Stimulated activated CD4-positive, alpha-beta T cell treated with anti-CD3 and anti-CD28 coated beads, Interleukin-1b, Interleukin-23, amount 100 ng/mL, for 48 hours (primary cell): ENCODE measurements at regions not wholly inside any gene's neighbourhood (a gene's known extent, or its start where the extent isn't known, plus 50 kb on each side); places are given as distances from the start of the nearest gene placed in this dataset.

ENCODE experiments used
- DNase-seq: peaks from one replicate; pipeline ENCODE4 v3.0.0-alpha.2; 2020

DNA sequence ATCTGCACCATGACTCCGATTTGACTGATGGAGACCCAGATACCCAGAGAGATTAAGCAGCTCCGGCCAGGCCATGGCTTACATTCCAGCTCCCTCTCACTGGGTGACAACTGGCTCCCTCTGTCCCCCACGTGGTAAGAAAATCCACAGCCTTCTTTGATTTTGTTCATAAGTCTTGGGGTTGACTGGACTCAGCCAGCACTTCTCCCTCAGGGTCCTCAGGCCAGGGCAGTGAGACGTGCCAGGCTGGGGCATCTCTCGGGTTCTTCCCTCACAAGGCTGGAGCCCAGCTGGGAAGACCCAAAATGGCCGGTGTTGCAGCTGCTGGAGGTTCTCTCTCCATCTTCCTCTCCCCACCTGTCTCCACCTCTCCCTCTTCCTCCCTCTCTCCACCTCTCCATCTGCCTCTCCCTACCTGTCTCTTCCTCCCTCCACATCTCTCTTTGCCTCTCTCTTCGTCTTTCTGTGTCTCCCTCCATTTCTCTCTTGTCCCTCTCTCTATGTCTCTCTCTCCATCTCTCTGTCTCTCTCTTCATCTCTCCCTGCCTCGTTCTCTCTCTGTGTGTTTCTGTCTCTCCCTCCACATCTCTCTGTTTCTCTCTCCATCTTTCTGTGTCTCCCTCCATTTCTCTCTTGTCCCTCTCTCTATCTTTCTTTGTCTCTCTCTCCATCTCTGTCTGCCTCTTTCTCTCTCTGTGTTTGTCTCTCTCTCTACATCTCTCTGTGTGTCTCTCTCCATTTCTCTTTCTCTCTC lies 105.3 kb downstream of the FOXL1 start:
- no peak for DNase-seq

DNA sequence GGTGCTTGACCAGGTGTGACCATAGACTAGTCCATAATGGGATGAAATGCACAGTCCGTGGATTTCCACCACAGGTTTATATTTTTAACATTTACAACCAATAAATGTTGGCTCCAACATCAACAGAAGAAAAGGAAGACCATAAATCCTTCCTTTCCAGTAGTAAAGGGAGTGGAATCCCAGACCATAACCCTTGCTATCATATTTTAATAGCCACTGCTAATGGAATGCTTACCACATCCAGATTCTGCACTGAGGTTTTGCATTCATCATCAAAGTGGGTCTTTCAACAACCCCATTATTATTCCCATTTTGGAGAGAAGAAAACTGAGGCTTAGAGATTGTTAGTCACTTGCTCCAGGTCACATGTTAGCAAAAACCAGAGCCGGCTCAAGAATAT lies 106.7 kb downstream of the FOXL1 start:
- DNase-seq = no peak

DNA sequence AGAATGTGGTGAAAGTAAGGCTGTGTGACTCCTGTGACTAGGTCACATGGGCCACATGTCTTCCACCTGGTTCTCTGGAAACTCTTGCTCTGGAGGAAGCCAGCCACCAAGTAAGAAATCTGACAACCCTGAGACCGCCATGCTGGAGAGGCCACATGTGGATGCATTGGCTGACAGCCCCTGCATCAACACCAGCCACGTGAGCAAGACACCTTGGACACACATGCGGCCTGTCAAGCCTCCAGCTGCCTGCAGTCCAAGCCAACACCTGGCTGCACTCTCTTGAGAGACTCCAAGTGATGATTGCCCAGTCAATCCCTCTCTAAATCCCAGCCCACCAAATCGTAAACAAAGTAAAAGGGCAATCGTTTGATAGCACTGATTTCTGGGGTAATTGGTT lies 112.6 kb downstream of the FOXL1 start:
- no peak for DNase-seq

DNA sequence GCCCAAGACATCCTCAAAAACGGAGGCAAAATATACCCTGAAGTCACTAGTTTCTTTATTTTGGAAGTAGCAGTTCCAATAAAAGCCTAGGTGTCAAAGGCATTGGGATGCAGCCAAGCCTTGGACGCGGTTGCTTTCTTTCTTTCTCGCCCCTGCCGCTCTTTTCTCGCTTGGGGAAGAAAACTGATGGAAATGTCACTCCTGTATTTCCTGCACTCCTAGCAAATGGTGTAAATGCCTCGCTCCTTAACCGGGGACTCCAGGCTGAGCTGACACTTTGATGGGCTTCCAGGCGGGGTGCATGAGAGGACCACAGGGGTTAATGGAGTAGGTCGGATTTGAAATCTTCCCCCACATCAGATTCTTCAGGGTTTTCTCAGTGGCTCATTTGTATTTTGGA lies 114.1 kb downstream of the FOXL1 start:
- no peak for DNase-seq

DNA sequence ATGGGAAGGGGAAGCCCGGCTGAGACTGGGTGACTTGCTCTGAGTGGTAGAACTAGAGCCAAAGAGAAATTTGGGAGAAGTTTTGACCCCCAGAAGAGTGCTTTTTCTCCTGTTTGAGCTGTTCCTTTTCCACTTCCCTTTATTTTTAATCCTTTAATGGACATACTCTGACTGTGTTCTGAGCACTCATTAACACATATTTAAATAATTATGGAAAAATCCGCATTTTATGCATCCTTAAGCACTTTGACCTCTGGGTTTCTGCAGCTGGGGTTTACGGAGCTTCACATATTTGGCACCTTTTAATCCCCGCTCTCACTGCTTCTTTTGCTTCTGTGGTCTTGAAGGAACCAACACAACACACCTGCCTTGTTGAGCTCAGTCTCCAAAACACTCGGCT lies 114.7 kb downstream of the FOXL1 start:
- DNase-seq = no peak

DNA sequence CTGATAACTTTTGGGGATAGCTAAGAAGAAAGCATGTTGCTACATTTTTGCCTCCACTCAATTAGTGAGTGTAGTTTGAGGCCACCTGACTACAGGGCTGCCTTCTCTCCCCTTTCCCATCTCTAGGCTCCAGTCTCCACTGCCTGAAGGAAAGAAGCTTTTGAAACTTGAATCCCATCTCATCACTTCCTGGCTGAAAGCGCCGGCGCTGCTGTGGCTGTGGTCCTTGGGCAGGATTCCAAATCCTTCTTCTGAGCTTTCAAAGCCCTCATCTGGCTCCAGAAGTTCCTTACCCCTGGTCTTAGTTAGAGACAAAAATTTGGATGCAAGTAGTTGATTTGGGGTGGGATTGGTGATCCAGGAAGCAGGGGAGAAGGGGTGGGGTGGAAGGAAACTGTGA lies 119.4 kb downstream of the FOXL1 start:
- DNase-seq = no peak

DNA sequence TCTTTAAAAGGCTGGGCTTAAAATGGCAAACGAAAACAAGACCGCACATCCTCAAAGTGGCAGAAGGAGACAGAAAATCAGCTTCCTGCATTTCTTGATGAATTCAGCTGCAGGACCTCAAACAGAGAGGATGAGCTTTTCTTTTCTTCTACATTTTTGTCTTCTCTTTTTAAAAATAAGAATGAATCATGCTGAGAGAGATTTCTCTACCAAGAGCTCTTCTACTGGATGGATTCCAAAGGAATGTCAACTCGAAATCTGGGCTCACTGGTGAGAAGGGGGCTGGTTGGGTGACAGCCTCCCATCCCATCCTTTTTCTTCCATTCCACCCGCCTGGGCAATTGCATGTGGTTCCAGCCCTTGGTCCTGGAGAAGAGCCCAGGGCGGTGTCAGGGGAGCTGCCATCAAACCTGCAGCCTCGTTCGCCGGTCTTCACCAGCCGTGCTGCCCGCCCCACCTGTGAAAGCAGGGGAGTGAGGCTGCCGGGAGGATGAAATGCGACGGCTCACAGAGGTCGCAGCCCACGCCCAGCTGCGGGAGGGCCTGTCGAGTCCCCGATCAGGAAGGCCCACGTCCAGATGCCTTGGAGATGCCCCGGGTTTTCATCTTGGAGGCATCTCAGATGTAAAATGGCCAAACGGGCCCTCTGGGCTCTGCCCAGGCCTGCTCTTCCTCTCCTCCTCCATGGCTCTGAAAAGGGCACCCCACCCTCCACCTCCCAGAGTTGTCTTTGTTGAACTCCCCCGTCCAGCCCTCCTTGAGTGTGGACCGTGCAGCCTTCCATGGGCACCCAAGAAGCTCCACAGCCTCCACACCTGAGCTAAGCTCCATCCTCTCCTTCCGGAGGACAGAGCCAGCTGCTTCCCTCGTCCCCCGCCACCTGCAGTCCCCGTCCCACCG lies 121.9 kb downstream of the FOXL1 start:
- DNase-seq = no peak

DNA sequence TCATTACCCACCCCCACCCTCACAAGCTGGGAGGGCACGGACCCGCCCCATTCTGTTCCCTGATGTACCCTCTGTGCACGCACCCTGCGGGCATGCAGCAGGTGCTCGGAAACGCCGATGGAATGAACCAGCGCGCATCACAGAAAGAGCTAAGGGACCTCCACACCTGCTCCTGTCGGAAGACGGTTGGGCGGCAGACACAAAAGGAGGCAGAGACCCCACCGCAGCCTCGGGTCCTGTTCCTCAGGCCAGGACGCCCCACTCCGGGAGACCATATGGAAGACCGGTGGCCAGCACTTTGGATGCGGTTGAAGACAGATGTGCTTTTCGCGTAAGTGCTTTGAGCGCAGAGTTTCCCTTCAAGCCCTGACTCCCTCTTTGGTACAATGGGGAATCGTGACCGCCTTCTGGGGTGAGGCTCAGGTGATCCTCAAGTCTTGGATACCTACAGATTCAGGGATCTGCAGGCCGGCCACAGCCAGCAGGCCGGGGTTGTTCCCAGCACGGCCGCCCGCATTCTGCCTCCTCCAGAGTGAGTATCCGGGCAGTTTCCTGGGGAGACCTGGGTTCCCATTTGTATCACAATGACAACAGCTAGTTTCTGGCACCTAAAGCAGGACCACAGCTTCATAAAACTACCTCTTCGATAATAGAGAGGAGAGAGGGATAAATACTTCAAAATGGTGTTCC lies 123.1 kb downstream of the FOXL1 start:
- DNase-seq = no peak

DNA sequence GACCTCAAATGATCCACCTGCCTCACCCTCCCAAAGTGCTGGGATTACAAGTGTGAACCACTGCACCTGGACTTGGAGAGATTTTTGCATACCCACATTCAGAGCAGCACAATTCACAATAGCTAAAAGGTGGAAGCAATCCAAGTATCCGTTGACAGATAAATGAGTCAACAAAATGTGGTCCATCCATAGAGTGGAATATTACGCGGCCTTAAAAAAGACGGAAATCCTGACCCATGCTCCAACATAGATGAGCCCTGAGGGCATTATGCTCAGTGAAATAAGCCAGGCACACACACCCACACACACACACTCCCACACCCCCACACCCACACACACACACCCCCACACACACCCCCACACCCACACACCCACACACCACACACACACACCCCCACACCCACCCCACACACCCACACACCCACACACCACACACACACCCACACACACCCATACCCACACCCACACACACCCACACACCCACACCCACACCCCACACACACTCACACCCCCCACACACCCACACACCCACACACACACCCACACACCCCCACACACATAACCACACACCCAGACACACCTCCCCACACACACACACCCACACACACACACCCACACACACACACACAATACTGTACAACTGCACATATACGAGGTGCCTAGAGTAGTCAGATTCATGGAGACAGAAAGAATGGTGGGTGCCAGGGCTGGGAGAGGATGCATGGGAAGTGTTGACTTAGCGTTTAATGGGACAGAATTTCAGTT lies 124.7 kb downstream of the FOXL1 start:
- no peak for DNase-seq

DNA sequence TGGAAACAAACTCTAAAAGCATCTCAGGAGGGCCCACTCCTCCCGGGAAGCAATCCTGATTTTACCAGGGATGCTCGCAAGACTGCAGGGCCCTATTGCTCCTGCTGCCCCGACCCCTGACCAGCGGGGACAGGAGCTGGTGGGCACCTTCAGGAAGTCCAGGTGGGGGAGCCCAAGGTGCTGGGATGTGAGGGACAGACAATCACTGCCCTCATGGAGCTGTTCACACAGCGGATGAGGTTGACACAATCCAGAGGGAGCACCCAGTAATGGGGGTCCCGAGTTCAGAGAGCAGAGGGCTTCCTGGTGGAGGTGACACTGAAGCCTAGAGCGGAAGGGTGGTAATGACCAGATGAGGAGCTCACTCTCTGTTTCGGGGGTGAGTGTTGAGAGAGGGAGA lies 126.2 kb downstream of the FOXL1 start:
- DNase-seq = no peak

DNA sequence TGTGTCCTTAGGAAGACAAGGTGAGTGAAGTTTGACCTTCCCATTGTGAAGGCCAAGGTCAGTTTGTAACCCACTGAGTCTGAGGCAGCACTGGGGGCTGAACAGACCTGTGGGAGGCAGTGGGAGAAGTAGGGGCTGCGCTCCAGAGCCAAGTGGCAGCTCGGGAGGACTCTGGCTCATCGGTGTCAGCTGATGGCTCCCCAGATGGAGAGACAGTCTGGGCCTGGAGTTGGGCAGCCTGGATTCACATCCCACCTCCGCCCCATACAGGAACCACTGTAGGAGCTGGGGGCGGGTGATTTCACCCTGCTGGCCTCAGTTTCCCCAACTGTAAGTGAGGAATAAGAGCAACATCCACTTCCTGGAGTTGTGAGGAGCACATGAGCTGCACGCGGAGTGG lies 128.4 kb downstream of the FOXL1 start:
- DNase-seq = no peak

DNA sequence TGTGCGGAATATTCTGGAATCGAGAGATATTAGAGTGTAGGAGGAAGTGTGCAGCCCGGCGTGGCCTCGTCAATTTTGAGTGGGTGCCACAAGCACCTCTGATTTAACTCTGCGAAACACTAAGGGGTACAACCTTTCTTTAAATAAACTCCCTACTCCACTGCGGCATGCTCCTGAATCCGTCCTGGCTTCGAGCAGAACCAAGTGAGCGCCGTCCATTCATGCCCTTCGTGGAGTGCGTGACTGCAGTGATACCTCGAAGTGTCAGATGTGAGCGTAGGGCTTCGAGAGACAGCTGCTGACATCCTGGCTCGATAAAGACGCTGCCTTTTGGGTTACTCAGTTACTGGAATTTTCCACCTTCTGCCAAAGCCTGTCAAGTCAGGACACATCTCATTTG lies 128.8 kb downstream of the FOXL1 start:
- DNase-seq = no peak

DNA sequence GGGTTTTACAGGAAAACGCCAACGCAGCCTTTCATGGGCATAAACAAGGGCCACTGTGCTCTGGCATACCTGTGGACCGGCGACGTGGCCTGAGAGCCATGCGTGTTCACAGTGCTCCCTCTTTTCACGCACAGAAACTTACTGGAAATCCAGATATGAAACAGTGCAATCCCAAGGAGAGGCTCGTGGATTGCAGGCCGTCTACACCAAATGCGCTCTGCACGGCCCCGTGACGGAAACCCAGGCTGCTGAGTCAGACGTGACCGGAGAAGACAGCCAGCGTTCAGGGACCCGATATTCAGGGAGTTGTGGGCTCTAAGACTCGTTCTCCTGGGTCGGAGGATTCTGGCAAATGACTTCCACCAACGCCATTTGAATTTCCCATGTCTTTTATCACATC lies 129.2 kb downstream of the FOXL1 start:
- DNase-seq = no peak

DNA sequence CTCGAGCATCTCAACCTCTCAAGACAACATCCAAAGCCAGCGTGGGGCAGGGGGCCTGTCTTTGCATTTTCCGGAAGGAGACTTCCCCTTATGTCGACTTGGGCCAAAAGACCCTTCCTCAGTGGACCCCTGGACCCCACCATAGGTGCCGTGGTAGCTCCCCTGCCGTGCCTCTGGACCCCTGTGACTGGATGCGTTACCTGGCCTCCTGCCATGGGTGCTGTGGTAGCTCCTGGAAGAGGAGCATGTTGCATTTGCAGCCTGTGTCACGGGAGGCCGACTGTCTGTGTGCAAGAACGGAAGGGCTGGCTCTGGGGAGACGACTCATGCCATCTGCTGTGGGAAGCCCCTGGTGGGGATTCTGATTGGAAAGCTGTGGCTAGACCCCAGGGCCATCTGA lies 130.1 kb downstream of the FOXL1 start:
- no peak for DNase-seq

DNA sequence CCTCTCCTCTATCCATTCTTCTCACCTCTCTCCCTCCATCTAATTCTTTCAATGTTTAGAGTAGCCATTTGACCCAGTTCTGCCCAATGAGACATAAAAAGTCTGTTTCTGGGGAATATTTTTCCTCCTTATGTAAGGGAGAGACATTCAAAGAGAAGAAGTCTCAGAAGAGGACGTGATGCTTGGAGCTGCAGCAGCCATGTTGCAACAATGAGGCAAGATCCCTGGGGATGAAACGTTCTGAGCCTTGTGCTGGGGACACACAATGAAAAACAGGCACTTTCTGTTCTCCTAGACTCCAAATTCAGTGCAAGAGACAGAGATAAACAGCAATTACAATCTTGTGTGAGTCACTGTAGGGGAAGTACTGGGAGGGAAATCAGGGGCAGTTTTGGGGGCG lies 130.8 kb downstream of the FOXL1 start:
- no peak for DNase-seq

DNA sequence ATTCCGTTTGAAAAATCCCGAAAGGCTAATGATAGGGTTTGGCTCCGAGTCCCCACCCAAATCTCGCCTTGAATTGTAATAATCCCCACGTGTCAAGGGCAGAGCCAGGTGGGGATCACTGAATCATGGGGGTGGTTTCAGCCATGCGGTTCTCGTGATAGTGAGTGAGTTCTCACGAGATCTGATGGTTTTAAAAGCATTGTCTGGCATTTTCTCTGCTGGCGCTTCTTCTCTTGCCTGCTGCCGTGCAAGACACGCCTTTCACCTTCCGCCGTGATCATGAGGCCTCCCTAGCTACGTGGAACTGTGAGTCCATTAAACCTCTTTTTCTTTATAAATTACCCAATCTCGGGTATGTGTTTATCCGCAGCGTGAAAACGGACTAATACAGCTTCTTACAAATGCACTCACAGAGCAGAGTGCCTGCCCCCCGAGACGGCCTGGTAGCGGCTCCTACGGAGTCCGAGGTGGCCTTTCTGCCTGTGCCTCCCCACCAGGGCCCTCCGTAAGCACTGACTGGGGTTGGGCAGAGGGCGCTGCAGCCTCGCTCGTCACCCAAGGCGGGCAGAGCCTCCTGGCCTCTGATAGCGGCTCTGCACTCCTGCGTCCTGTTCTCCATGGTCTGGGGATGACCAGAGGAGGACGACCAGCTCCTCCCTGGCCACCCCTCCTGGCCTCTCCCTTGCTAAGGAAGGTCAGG lies 131.7 kb downstream of the FOXL1 start:
- no peak for DNase-seq

DNA sequence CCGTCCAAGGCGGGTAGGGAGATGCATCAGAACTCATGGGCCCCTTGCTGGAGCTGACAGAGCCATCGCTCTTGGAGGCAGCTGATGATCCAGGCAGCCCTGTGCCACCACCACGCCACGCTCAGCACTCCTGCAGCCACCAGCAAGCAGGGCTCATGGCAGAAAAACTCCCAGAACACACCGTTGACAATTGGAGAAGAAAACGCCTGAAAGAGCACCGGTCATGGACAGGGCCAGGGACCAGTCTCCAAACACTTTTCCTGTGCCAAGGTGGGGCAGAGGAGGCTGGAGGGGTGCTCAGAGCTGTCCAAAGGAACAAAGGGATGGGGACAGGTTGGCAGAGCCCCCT lies 132.2 kb downstream of the FOXL1 start:
- DNase-seq = no peak

DNA sequence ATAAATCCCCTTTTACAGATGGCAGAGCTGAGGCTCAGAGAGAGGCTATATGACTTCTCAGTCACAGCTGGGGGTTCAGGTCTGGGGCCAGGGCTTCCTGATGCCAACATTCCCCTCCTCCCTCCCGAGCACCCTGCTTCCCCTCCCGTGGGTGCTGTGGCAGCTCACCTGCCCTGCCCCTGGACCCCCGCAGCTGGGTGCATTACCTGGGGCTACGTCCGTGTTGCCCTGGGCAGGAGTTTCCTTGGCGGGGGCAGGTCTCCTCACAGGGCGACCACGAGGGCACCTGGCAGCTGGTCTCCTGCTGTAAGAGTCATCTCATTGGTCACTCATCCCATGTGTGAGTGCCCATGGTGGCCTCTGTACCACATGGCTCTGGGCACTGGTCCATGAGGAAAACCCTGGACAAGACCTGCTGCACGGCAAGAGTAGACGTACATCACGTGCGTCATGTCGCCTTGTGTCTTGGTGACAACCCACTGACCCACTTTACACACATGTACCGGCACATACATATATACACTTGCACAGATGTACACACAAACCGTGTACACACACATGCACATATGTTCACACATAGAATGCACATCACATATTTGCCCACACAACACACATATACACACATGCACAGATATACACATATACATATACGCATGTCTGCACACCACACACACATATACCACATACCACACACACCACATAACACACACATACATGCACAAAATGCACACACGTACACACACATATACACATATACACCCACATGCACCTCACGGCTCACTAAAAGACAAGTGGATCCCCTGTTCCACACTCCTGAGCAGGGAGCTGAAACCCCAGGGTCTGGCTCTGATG lies 134.0 kb downstream of the FOXL1 start:
- no peak for DNase-seq

DNA sequence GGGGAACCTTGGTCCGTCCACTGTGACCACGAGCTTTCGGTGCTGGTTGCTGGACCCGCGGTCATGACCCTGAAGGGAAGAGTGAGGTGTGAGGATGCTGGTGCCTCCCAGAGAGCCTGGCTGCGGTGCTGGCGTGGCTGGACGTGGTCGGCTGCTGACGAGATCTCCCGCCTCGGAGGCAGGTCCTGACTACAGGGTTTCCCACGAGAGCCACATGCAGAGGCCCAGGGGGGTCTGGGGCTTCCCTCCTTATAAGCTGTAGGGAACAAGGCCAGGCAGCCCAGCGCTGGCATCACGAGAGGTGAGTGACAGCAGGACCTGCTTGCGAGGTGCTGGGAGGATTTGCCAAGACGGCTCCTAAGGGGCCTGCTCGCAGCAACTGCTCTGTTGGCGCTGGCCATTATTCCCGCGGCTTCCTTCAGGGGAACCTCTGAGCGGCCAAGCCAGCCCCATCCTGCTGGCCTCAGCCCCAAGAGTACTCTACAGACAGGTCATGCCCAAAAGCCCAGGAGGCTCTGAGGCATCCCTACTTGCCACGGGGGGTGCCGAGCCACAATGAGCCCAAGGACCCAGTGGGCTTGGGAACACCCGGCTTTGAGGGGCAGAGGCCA lies 134.8 kb downstream of the FOXL1 start:
- no peak for DNase-seq

DNA sequence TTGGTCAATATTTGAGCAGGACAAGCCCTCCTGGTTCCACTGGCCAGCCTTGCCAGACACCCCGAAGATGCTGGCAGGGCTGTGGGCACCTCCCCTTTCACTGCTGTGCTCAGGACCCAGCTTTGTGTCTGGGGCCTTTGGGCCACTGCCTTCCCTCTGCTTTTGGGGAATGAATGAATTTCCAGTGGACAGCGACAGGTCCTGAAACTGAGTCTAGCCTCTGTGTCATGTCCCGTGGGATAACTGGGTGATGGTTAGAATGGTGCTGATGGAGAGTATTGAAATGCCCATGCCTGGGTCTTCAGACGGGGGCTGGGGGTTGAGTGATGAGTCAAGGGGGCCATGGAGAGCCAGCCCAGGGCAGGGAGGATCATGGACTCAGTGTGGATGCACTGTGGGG lies 135.8 kb downstream of the FOXL1 start:
- DNase-seq = no peak

DNA sequence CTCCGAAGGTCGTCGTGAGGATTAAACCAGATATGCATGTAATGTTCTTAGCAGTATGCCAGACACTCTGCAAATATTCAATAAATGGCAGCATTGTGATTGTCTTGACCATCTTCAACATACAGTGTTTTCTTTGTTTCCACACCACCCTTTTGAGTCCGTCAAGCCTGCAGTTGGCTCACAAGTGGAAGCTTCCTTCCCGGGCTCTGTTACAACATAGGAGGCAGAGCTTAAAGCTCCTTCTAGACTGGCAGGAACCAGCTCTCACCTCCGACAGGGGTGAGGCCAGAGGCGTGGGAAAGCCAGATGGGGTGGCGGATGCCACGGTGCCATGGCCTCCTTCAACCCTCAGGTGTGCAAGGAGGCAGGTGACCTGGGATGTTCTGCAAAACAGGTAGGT lies 138.3 kb downstream of the FOXL1 start:
- DNase-seq = no peak
